BE2C (cell line): ENCODE measurements at regions not wholly inside any gene's neighbourhood (a gene's known extent, or its start where the extent isn't known, plus 50 kb on each side); places are given as distances from the start of the nearest gene placed in this dataset.
"Not testable (repeated sequence)": the region's sequence is repeated elsewhere in the genome, so short reads cannot be mapped to it uniquely, and the experiment has no call there.

ENCODE experiments used
- DNase-seq: peaks from one replicate; pipeline ENCODE4 v3.0.0-alpha.2; 2020
- H3K27me3 ChIP-seq: fragments of 250-450 bp; sonication (Bioruptor Pico); 2 replicates; pipeline ENCODE4 v1.5.1; 2020; ENCODE audit warnings: mild to moderate bottlenecking
- H3K36me3 ChIP-seq: fragments of 250-450 bp; sonication (Bioruptor Pico); 2 replicates; pipeline ENCODE4 v1.5.1; 2020; ENCODE audit warnings: mild to moderate bottlenecking
- H3K4me1 ChIP-seq: fragments of 250-450 bp; sonication (Bioruptor Pico); 2 replicates; pipeline ENCODE4 v1.5.1; 2020
- H3K4me3 ChIP-seq: 2 replicates; pipeline ENCODE4 v1.5.1; 2011; ENCODE audit warnings: low read depth, low read length
- H3K9me3 ChIP-seq: fragments of 250-450 bp; sonication (Bioruptor Pico); 2 replicates; pipeline ENCODE4 v1.5.1; 2020
- TF ChIP-seq, protein P1 (sequence below): IDR thresholded peaks from 2 replicates; pipeline ENCODE4 v1.5.1; 2012; ENCODE audit warnings: mild to moderate bottlenecking, low read depth, low read length

DNA sequence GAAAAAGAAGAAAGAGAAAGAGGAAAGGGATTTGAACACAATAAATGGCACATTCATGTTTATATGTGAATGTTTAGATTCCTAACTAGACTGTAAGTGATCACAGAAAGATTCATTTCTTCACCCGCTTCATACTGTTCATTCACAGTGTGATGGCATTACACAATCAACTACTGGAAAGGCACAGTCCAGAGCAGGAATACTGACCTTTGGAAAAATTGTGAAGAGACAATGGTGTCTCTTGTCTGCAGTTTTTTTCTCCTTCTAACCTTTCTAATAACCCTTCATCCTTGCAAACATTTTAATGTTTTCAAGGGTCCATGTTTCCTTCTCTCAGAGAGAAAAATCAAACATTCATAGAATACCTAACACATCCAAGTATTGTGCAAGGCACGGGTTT is 180.9 kb upstream of the SOX14 start:
- Histone ChIP-seq H3K4me3 (no peak overlapping the region), H3K4me1 (peaks cover 5% of the 10 kb centered on the region), H3K27me3 (no peaks in the 10 kb centered on the region), H3K9me3 (no peaks in the 10 kb centered on the region; the same call in 1 of the 2 replicates), H3K36me3 (no peaks in the 10 kb centered on the region)
- DNase-seq = no peak
- TF ChIP-seq, protein P1, sequence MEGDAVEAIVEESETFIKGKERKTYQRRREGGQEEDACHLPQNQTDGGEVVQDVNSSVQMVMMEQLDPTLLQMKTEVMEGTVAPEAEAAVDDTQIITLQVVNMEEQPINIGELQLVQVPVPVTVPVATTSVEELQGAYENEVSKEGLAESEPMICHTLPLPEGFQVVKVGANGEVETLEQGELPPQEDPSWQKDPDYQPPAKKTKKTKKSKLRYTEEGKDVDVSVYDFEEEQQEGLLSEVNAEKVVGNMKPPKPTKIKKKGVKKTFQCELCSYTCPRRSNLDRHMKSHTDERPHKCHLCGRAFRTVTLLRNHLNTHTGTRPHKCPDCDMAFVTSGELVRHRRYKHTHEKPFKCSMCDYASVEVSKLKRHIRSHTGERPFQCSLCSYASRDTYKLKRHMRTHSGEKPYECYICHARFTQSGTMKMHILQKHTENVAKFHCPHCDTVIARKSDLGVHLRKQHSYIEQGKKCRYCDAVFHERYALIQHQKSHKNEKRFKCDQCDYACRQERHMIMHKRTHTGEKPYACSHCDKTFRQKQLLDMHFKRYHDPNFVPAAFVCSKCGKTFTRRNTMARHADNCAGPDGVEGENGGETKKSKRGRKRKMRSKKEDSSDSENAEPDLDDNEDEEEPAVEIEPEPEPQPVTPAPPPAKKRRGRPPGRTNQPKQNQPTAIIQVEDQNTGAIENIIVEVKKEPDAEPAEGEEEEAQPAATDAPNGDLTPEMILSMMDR = no peak

DNA sequence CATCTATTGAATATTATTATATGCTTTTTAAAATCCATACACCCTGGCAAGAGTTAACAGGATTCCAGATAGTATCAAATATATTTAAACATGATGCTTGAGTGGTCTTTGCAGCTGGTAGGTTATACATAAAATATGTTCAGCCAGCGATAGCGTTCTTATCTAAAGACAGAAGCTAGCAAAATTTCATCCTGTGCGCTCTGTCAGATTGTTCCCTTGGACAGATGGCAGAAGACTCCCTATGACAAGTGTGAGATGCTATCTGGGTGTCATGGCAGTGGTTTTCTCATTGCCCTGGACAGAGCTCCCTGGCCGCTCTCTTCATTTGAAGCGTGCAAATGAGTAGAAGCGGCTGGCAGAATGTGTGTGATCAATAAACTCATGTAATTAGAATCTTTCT is 175.2 kb upstream of the SOX14 start:
- Histone ChIP-seq H3K9me3 (no peaks in the 10 kb centered on the region; the same call in 1 of the 2 replicates), H3K4me3 (no peak overlapping the region), H3K36me3 (no peaks in the 10 kb centered on the region), H3K4me1 (peaks cover 13% of the 10 kb centered on the region), H3K27me3 (no peaks in the 10 kb centered on the region)
- TF ChIP-seq, protein P1 = no peak
- DNase-seq = peak; percentile 69

DNA sequence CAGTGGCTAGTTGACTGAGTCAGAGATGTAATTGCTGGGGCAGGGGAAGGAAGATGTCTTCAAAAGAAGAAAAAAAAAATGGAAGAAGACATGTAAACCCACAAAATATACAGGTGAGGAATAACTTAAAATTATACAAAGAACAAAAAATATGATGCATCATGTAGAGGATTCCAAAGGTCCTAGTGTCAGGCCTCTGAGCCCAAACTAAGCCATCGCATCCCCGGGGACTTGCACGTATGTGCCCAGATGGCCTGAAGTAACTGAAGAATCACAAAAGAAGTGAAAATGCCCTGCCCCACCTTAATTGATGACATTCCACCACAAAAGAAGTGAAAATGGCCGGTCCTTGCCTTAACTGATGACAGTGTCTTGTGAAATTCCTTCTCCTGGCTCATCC is 168.7 kb upstream of the SOX14 start:
- not testable (repeated sequence) for DNase-seq, H3K9me3 ChIP-seq

DNA sequence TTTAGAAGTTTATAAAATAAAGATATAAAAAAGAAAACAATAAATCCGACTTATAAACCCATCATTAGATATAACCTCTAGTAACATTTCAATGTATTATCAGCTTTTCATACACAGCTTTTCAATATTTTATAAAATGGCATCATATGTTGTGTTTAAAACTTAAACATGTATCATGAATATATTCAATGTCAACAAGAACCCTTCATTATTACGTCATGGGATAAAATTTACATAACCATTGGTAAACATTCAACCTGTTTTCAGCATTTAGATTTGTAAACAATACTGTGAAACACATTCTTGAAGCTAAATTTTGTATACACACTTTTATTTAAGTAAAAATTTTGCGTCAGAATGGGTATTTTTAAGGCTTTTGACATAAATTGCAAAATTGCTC is 153.4 kb upstream of the SOX14 start:
- H3K4me1 ChIP-seq = no peaks in the 10 kb centered on the region; the same call in none of the 2 replicates
- H3K4me3 ChIP-seq = no peak overlapping the region
- H3K9me3 ChIP-seq = no peaks in the 10 kb centered on the region
- H3K36me3 ChIP-seq = no peaks in the 10 kb centered on the region
- DNase-seq = no peak
- no peaks in the 10 kb centered on the region for H3K27me3 ChIP-seq
- TF ChIP-seq, protein P1 = no peak

More for the DNA sequence above, 168.7 kb upstream of the SOX14 start:
- H3K27me3 ChIP-seq, H3K36me3 ChIP-seq, H3K4me1 ChIP-seq, H3K4me3 ChIP-seq: not testable (repeated sequence)

DNA sequence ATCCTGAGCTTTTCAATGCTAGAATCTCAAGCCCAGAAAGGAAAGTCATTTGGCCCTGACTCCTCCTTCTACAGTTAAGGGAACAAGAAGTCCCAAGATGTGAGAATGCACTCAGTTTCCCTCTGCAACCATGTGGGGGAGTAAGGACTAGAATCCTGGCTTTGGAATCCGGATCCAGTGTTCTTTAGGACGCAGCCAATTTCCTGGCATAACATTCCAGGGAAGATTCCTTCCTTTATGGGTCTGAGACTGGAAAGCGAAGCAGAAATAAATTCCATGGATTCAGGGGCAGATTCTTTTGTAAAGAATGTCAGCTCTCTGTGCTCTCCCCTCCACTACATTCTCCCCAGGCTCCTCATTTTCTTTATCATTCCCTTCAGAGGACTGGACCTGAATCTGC is 151.8 kb upstream of the SOX14 start:
- no peaks in the 10 kb centered on the region; the same call in none of the 2 replicates for H3K4me1 ChIP-seq
- no peak for DNase-seq

DNA sequence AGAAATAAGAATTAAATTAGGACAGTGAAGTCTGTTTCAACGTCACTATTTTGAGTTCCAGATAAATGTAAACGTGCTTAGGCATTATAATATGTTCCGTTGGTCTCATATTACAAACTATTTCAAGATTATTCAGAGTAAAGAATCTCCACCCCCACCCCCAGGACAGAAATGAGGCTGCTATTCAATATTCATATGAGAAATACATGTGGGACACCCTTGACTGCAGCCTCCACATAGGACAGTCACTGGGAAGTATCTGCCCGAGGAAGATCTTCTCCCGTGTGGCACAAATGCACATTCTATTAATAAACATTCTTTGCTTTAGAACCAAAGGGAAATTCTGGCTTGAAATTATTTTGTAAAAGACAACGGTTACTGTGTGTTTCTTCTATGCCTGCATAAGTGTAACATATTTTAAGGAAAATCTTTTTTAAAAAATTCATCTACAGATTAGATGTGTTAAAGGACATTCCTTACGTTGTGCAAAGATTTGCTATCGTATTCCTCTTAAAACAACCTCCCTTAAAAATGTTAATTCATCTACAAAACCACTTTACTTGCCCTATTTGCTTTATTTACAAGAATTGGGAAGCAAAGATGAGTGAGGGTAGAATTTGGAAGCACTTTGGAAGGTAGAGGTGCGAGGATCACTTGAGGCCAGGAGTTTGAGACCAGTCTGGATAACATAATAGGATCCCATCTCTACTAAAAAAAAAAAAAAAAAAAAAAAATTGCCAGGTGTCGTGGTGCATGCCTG is 148.3 kb upstream of the SOX14 start:
- Histone ChIP-seq H3K9me3 (no peaks in the 10 kb centered on the region), H3K27me3 (no peaks in the 10 kb centered on the region), H3K4me1 (no peaks in the 10 kb centered on the region), H3K4me3 (no peak overlapping the region), H3K36me3 (no peaks in the 10 kb centered on the region)
- no peak for DNase-seq
- TF ChIP-seq, protein P1 = no peak

More for the DNA sequence above, 151.8 kb upstream of the SOX14 start:
- Histone ChIP-seq H3K9me3 (no peaks in the 10 kb centered on the region), H3K4me3 (no peak overlapping the region), H3K27me3 (no peaks in the 10 kb centered on the region), H3K36me3 (no peaks in the 10 kb centered on the region)
- TF ChIP-seq, protein P1 = no peak
